HG03432 (cell line): ENCODE measurements at regions not wholly inside any gene's neighbourhood (a gene's known extent, or its start where the extent isn't known, plus 50 kb on each side); places are given as distances from the start of the nearest gene placed in this dataset.

ENCODE experiments used
- ATAC-seq: cut with Tn5 transposase; IDR thresholded peaks from one replicate; pipeline ENCODE4 v1.9.1; 2021; ENCODE audit warnings: mild to moderate bottlenecking, moderate library complexity; ENCODE audit not compliant: unreplicated experiment

- ATAC-seq, result no peak
These were observed 136.7 kb upstream of the CHST15 start for GRCh38 chr10:124229989-124230634.

- no peak for ATAC-seq
These were observed 136.0 kb upstream of the CHST15 start for GRCh38 chr10:124229201-124229988.

GRCh38 chr10:124228471-124228870, 135.1 kb upstream of the CHST15 start:
- ATAC-seq, result no peak

GRCh38 chr10:124227988-124228387, 134.6 kb upstream of the CHST15 start:
- no peak for ATAC-seq

GRCh38 chr10:124227055-124227975, 133.9 kb upstream of the CHST15 start:
- no peak for ATAC-seq

GRCh38 chr10:124226271-124227054, 133.1 kb upstream of the CHST15 start:
- ATAC-seq, result no peak

- no peak for ATAC-seq
These were observed 132.3 kb upstream of the CHST15 start for GRCh38 chr10:124225467-124226270.

- ATAC-seq, result no peak
These were observed 131.7 kb upstream of the CHST15 start for GRCh38 chr10:124225029-124225466.

- ATAC-seq, result no peak
These were observed 131.1 kb upstream of the CHST15 start for GRCh38 chr10:124224331-124225028.

- no peak for ATAC-seq
These were observed 130.3 kb upstream of the CHST15 start for GRCh38 chr10:124223711-124224085.

GRCh38 chr10:124222988-124223710, 129.8 kb upstream of the CHST15 start:
- ATAC-seq, result no peak

GRCh38 chr10:124222318-124222987, 129.1 kb upstream of the CHST15 start:
- ATAC-seq, result peak; percentile 26

GRCh38 chr10:124221356-124222317, 128.2 kb upstream of the CHST15 start:
- ATAC-seq, result peak; percentile 74

GRCh38 chr10:124220971-124221355, 127.6 kb upstream of the CHST15 start:
- ATAC-seq, result no peak

- no peak for ATAC-seq
These were observed 127.1 kb upstream of the CHST15 start for GRCh38 chr10:124220547-124220946.

GRCh38 chr10:124219655-124220054, 126.3 kb upstream of the CHST15 start:
- ATAC-seq, result no peak

GRCh38 chr10:124219062-124219461, 125.7 kb upstream of the CHST15 start:
- no peak for ATAC-seq
